ENCODE measurements at regions not wholly inside any gene's neighbourhood (a gene's known extent, or its start where the extent isn't known, plus 50 kb on each side); places are given as distances from the start of the nearest gene placed in this dataset.

DNA sequence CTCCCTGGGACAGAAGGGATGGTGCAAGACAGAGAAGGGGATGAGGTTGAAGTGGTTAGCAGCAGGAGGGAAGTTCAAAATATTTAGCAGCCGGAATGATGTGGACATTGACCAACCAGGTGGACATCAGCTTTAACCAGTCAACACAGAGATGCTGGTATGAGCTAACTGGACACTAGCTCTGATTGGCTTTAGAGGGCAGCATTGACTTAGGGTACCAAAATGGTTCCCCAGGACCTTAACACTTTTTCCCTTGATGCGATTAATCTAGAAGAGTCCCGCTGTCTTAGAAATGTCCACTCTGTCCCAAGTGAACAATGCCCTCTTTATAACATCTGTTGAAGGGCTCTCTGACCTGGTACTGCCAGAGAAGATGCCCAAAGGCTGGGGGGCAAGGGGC lies 134.0 kb upstream of the GSC start:
- TF ChIP-seq POLR2AphosphoS5 (IDR thresholded peaks at IDR 0.05) (no peak), POLR2A (IDR thresholded peaks at IDR 0.05) (no peak)
- TF ChIP-seq, protein P1, sequence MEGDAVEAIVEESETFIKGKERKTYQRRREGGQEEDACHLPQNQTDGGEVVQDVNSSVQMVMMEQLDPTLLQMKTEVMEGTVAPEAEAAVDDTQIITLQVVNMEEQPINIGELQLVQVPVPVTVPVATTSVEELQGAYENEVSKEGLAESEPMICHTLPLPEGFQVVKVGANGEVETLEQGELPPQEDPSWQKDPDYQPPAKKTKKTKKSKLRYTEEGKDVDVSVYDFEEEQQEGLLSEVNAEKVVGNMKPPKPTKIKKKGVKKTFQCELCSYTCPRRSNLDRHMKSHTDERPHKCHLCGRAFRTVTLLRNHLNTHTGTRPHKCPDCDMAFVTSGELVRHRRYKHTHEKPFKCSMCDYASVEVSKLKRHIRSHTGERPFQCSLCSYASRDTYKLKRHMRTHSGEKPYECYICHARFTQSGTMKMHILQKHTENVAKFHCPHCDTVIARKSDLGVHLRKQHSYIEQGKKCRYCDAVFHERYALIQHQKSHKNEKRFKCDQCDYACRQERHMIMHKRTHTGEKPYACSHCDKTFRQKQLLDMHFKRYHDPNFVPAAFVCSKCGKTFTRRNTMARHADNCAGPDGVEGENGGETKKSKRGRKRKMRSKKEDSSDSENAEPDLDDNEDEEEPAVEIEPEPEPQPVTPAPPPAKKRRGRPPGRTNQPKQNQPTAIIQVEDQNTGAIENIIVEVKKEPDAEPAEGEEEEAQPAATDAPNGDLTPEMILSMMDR (IDR thresholded peaks at IDR 0.05): peak in 1 of 4 experiments; percentile 26
